B cell (primary cell): ENCODE measurements at regions not wholly inside any gene's neighbourhood (a gene's known extent, or its start where the extent isn't known, plus 50 kb on each side); places are given as distances from the start of the nearest gene placed in this dataset.

Experiments used
- ATAC-seq: fragments of 200-7000 bp; cut with Tn5 transposase; one replicate; pipeline ENCODE4 v1.10.0; 2021; ENCODE audit warnings: low read depth, mild to moderate bottlenecking, moderate number of reproducible peaks, moderate library complexity
- CTCF ChIA-PET: fragments of 350-600 bp; sonication (Branson Sonifier 250); formaldehyde crosslinking; loops from one replicate; lab custom pipeline; 2021; ENCODE audit warnings: antibody characterized with exemption, inconsistent platforms; lab: Charles Lee
- POLR2A ChIA-PET: fragments of 350-600 bp; sonication (Branson Sonifier 250); formaldehyde crosslinking; loops from one replicate; lab custom pipeline; 2021; ENCODE audit warnings: antibody characterized with exemption; lab: Charles Lee
- DNase-seq: peaks from one replicate; pipeline ENCODE4 v3.0.0; 2013
- H2AFZ ChIP-seq: 2 replicates; pipeline ENCODE4 v1.6.1; 2012; ENCODE audit warnings: mild to moderate bottlenecking, low read depth, low read length; ENCODE audit not compliant: insufficient read depth, poor library complexity, severe bottlenecking
- H3K27ac ChIP-seq, 2 donors: 1 replicate in 1 of 2; 2 replicates in 1 of 2; pipeline ENCODE4 v1.5.1; 2012 to 2013; ENCODE audit warnings: low read length in 2 of 2, mild to moderate bottlenecking in 2 of 2, moderate library complexity in 1 of 2
- H3K27me3 ChIP-seq, 4 experiments: fragments of 200-600 bp in 1 of 4; sonication (generic) in 1 of 4; replicated peaks in 1 of 4; 1 replicate in 2 of 4; 2 replicates in 2 of 4; pipeline versions ENCODE4 v1.6.1 to v1.7.0; 2013 to 2016; ENCODE audit warnings: low read length in 3 of 4, mild to moderate bottlenecking in 2 of 4, mixed read lengths in 1 of 4, moderate library complexity in 1 of 4; ENCODE audit not compliant: insufficient read depth in 4 of 4, control insufficient read depth in 3 of 4; ENCODE audit errors: control extremely low read depth in 1 of 4
- H3K36me3 ChIP-seq, 2 experiments: replicated peaks in 1 of 2; 1 replicate in 1 of 2; 2 replicates in 1 of 2; pipeline versions ENCODE4 v1.6.1 to v1.7.1; 2013; ENCODE audit warnings: low read length in 1 of 2; ENCODE audit not compliant: insufficient read depth in 2 of 2, control insufficient read depth in 1 of 2; ENCODE audit errors: control extremely low read depth in 1 of 2, extremely low read depth in 1 of 2
- H3K4me1 ChIP-seq, 2 donors: fragments of 200-600 bp in 1 of 2; sonication (generic) in 1 of 2; 1 replicate in 1 of 2; 2 replicates in 1 of 2; pipeline versions ENCODE4 v1.5.1 to v1.6.1; 2013 to 2017; ENCODE audit warnings: low read length in 2 of 2; ENCODE audit not compliant: control insufficient read depth in 2 of 2, insufficient read depth in 2 of 2
- H3K4me2 ChIP-seq: replicated peaks from 2 replicates; pipeline ENCODE3; 2012; ENCODE audit warnings: mild to moderate bottlenecking, low read depth, low read length; ENCODE audit not compliant: poor library complexity, severe bottlenecking
- H3K4me3 ChIP-seq, 5 experiments: fragments of 200-600 bp in 1 of 5; sonication (generic) in 1 of 5; 1 replicate in 3 of 5; 2 replicates in 2 of 5; pipeline versions ENCODE4 v1.5.1 to v1.7.0; 2011 to 2016; ENCODE audit warnings: low read length in 4 of 5, mild to moderate bottlenecking in 4 of 5, low read depth in 2 of 5, control low read depth in 1 of 5, moderate library complexity in 1 of 5; ENCODE audit not compliant: insufficient read depth in 1 of 5; ENCODE audit errors: control extremely low read depth in 1 of 5, extremely low read depth in 1 of 5
- H3K79me2 ChIP-seq: fragments of 200-600 bp; sonication (generic); one replicate; pipeline ENCODE4 v1.6.0; 2016; ENCODE audit warnings: low read length; ENCODE audit not compliant: control insufficient read depth, insufficient read depth
- H3K9ac ChIP-seq: fragments of 200-600 bp; sonication (generic); 2 replicates; pipeline ENCODE4 v1.6.1; 2017; ENCODE audit warnings: mild to moderate bottlenecking, low read length, moderate library complexity
- H3K9me3 ChIP-seq, 3 donors: one replicate each; pipeline versions ENCODE4 v1.6.1 to v1.7.1; 2013; ENCODE audit warnings: low read length in 2 of 3; ENCODE audit not compliant: control insufficient read depth in 2 of 3, insufficient read depth in 1 of 3; ENCODE audit errors: control extremely low read depth in 1 of 3
- H4K20me1 ChIP-seq: 2 replicates; pipeline ENCODE4 v1.6.0; 2012; ENCODE audit warnings: mild to moderate bottlenecking, low read length; ENCODE audit not compliant: insufficient read depth, control insufficient read depth, poor library complexity, severe bottlenecking
- H3K27ac Mint-ChIP-seq: one replicate; pipeline ENCODE4 v1.8.0; 2021; ENCODE audit warnings: mixed read lengths
- H3K27me3 Mint-ChIP-seq: one replicate; pipeline ENCODE4 v1.8.0; 2021; ENCODE audit warnings: mixed read lengths
- H3K4me1 Mint-ChIP-seq: one replicate; pipeline ENCODE4 v1.8.0; 2021; ENCODE audit warnings: mixed read lengths
- H3K4me3 Mint-ChIP-seq: one replicate; pipeline ENCODE4 v1.8.0; 2021; ENCODE audit warnings: mixed read lengths
- H3K9me3 Mint-ChIP-seq: one replicate; pipeline ENCODE4 v1.8.0; 2022; ENCODE audit warnings: mixed read lengths; ENCODE audit not compliant: insufficient read depth
- CTCF ChIP-seq: fragments of 200-600 bp; IDR thresholded peaks from one replicate; pipeline ENCODE4 v1.8.0; 2022; ENCODE audit warnings: antibody characterized with exemption, mild to moderate bottlenecking
- EZH2 ChIP-seq: IDR thresholded peaks from 2 replicates; pipeline ENCODE4 v1.6.1; 2012; ENCODE audit warnings: borderline replicate concordance, low read depth, mild to moderate bottlenecking, moderate library complexity, low read length; ENCODE audit not compliant: insufficient read depth, poor library complexity, severe bottlenecking
- WGBS: methylation state at CpG from one replicate; pipeline ENCODE4 v1.1.5; 2013; ENCODE audit warnings: missing lambda C conversion rate; ENCODE audit not compliant: insufficient coverage; 5-methylcytosine and 5-hydroxymethylcytosine counted together
- intact Hi-C: fragments of 100-400 bp; cut with micrococcal nuclease; formaldehyde crosslinking; loops from one replicate; pipeline ENCODE4 v1.10.0; 2022

GRCh38 chr12:93972411-93973208 is 175.8 kb upstream of the PLXNC1 start:
- TF ChIP-seq EZH2 (no peak), CTCF (no peak)
- no peak overlapping the region for H2AFZ ChIP-seq
- DNase-seq (no peak), ATAC-seq (no peak)
- no peak overlapping the region for H3K4me3 Mint-ChIP-seq
- intact Hi-C loops, result no loop called here
- H3K27ac ChIP-seq, result no peak overlapping the region
- WGBS, result 90% methylated on average over 2 of the region's 8 CpGs
- ChIA-PET CTCF (interaction anchor here (1.3 kb wide), 1 partner anchor 11 kb away, joined by 3 read pairs; no protein-coding TSS in a partner anchor), POLR2A (no interaction called here)
- no peak overlapping the region for H3K4me3 ChIP-seq
- no peaks in the 10 kb centered on the region for H4K20me1 ChIP-seq
- no peaks in the 10 kb centered on the region for H3K9me3 ChIP-seq
- H3K4me2 ChIP-seq, result no peak overlapping the region
- no peaks in the 10 kb centered on the region for H3K79me2 ChIP-seq
- H3K36me3 ChIP-seq, result no peaks in the 10 kb centered on the region
- no peaks in the 10 kb centered on the region for H3K4me1 ChIP-seq
- H3K27me3 ChIP-seq, result peaks cover 0 to 3% (median 0%) of the 10 kb centered on the region in 4 experiments
- peaks cover 25% of the 10 kb centered on the region for H3K27me3 Mint-ChIP-seq
- no peak overlapping the region for H3K9ac ChIP-seq
- no peaks in the 10 kb centered on the region for H3K9me3 Mint-ChIP-seq
- no peaks in the 10 kb centered on the region for H3K4me1 Mint-ChIP-seq
- no peak overlapping the region for H3K27ac Mint-ChIP-seq

GRCh38 chr12:93974252-93974651 is 174.1 kb upstream of the PLXNC1 start:
- no peaks in the 10 kb centered on the region for H3K36me3 ChIP-seq
- no peaks in the 10 kb centered on the region for H3K4me1 Mint-ChIP-seq
- H3K4me3 ChIP-seq, result no peak overlapping the region
- H2AFZ ChIP-seq, result no peak overlapping the region
- POLR2A ChIA-PET, result no interaction called here
- CTCF ChIA-PET, result no interaction called here
- WGBS, result 94% methylated on average over 3 of the region's 3 CpGs
- H3K79me2 ChIP-seq, result no peaks in the 10 kb centered on the region
- no peak overlapping the region for H3K27ac ChIP-seq
- no peaks in the 10 kb centered on the region for H3K27me3 ChIP-seq
- H3K9me3 Mint-ChIP-seq, result no peaks in the 10 kb centered on the region
- intact Hi-C loops, result no loop called here
- peaks cover 17% of the 10 kb centered on the region for H3K27me3 Mint-ChIP-seq
- H3K9me3 ChIP-seq, result no peaks in the 10 kb centered on the region
- no peaks in the 10 kb centered on the region for H3K4me1 ChIP-seq
- no peak overlapping the region for H3K9ac ChIP-seq
- no peaks in the 10 kb centered on the region for H4K20me1 ChIP-seq
- TF ChIP-seq CTCF (no peak), EZH2 (no peak)
- no peak for ATAC-seq
- no peak overlapping the region for H3K4me2 ChIP-seq
- H3K27ac Mint-ChIP-seq, result no peak overlapping the region
- H3K4me3 Mint-ChIP-seq, result no peak overlapping the region
- no peak for DNase-seq
